ENCODE measurements at regions not wholly inside any gene's neighbourhood (a gene's known extent, or its start where the extent isn't known, plus 50 kb on each side); places are given as distances from the start of the nearest gene placed in this dataset.
A peak's percentile ranks its signal among the peaks of the same experiment; 100 is the strongest.
"Not testable (repeated sequence)": the region's sequence is repeated elsewhere in the genome, so short reads cannot be mapped to it uniquely, and the experiment has no call there.

DNA sequence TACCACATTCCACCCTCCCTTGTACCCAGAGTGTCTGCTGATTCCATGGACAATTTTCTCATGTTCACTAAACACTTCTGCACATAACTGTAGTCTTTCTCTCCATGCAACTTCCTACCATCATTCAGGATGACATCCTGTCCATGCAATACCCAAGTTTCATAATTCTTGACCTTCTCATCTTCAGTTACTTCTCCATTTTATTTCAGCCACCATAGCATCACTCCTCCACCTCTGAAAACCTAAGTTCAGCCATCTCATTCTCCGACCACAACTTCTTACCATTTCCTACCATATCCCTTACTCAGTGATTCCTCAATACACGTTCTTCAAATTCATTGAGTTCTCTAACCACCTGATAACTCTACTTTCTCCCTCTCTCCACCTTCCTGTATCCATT is 216.5 kb upstream of the TENT5A start:
- TF ChIP-seq CTCF (IDR thresholded peaks at IDR 0.05; ENCODE audit: low read depth, low read length) = no peak
- no peaks in the 10 kb centered on the region for H3K27me3 ChIP-seq (ENCODE audit: control insufficient read depth, insufficient read depth, low read length)
- ChIA-PET CTCF (no interaction called here), POLR2A (no interaction called here)
- H3K27ac ChIP-seq (ENCODE audit: low read depth, low read length) = no peak overlapping the region
- DNase-seq (ENCODE audit: low read depth, low spot score) = no peak
- peaks cover 6% of the 10 kb centered on the region; the same call in 1 of the 2 replicates for H3K9me3 ChIP-seq (ENCODE audit: control insufficient read depth, insufficient read depth, low read length)
- no peak overlapping the region for H3K4me3 ChIP-seq (ENCODE audit: low read depth, low read length)

GRCh38 chr6:81966968-81967367 is 214.5 kb upstream of the TENT5A start:
- TF ChIP-seq CTCF (IDR thresholded peaks at IDR 0.05; ENCODE audit: low read depth, low read length) = no peak
- no peak for DNase-seq (ENCODE audit: low read depth, low spot score)
- ChIA-PET CTCF (no interaction called here), POLR2A (no interaction called here)
- no peak overlapping the region for H3K27ac ChIP-seq (ENCODE audit: low read depth, low read length)
- peaks cover 6% of the 10 kb centered on the region; the same call in 1 of the 2 replicates for H3K9me3 ChIP-seq (ENCODE audit: control insufficient read depth, insufficient read depth, low read length)
- H3K4me3 ChIP-seq (ENCODE audit: low read depth, low read length) = no peak overlapping the region
- H3K27me3 ChIP-seq (ENCODE audit: control insufficient read depth, insufficient read depth, low read length) = no peaks in the 10 kb centered on the region

GRCh38 chr6:81962198-81962597 is 209.7 kb upstream of the TENT5A start:
- no peak for DNase-seq (ENCODE audit: low read depth, low spot score)
- H3K27me3 ChIP-seq (ENCODE audit: control insufficient read depth, insufficient read depth, low read length) = no peaks in the 10 kb centered on the region
- H3K4me3 ChIP-seq (ENCODE audit: low read depth, low read length) = no peak overlapping the region
- ChIA-PET CTCF (no interaction called here), POLR2A (no interaction called here)
- peaks cover 5% of the 10 kb centered on the region for H3K9me3 ChIP-seq (ENCODE audit: control insufficient read depth, insufficient read depth, low read length)
- TF ChIP-seq CTCF (IDR thresholded peaks at IDR 0.05; ENCODE audit: low read depth, low read length) = no peak
- H3K27ac ChIP-seq (ENCODE audit: low read depth, low read length) = no peak overlapping the region

- no peaks in the 10 kb centered on the region for H3K9me3 ChIP-seq (ENCODE audit: control insufficient read depth, insufficient read depth, low read length)
- CTCF ChIA-PET = no interaction called here
- POLR2A ChIA-PET = no interaction called here
- no peak for TF ChIP-seq CTCF (IDR thresholded peaks at IDR 0.05; ENCODE audit: low read depth, low read length)
- H3K27me3 ChIP-seq (ENCODE audit: control insufficient read depth, insufficient read depth, low read length) = no peaks in the 10 kb centered on the region
- no peak overlapping the region for H3K4me3 ChIP-seq (ENCODE audit: low read depth, low read length)
- peak overlapping the region; percentile 33 for H3K27ac ChIP-seq (ENCODE audit: low read depth, low read length)
- no peak for DNase-seq (ENCODE audit: low read depth, low spot score)
These were observed 198.4 kb upstream of the TENT5A start for GRCh38 chr6:81950877-81951276.

DNA sequence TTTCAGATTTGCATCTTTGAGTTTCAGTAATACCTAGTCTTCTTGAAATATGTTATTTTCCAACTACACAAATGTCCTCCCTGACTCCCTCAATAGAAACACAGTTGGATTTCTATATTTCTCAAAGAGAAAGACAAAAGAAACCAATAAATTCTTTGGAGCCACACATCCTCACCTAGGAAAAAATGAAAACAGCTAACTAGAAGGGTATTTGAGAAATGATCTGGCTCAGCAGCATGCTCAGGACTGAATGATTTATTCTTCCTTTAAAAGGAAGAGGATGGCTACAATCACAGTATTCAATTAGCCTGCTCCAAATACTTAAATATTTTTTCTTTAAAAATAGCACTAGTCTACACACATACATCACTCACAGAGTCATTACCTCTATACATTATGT is 196.4 kb upstream of the TENT5A start:
- Histone ChIP-seq H3K27me3 (ENCODE audit: control insufficient read depth, insufficient read depth, low read length) (no peaks in the 10 kb centered on the region), H3K9me3 (ENCODE audit: control insufficient read depth, insufficient read depth, low read length) (no peaks in the 10 kb centered on the region), H3K4me3 (ENCODE audit: low read depth, low read length) (no peak overlapping the region), H3K27ac (ENCODE audit: low read depth, low read length) (no peak overlapping the region)
- POLR2A ChIA-PET = no interaction called here
- DNase-seq (ENCODE audit: low read depth, low spot score) = no peak
- CTCF ChIA-PET = interaction anchor here (1.7 kb wide), 1 partner anchor 91 kb away, joined by 3 read pairs; no protein-coding TSS in a partner anchor
- TF ChIP-seq CTCF (IDR thresholded peaks at IDR 0.05; ENCODE audit: low read depth, low read length) = no peak

DNA sequence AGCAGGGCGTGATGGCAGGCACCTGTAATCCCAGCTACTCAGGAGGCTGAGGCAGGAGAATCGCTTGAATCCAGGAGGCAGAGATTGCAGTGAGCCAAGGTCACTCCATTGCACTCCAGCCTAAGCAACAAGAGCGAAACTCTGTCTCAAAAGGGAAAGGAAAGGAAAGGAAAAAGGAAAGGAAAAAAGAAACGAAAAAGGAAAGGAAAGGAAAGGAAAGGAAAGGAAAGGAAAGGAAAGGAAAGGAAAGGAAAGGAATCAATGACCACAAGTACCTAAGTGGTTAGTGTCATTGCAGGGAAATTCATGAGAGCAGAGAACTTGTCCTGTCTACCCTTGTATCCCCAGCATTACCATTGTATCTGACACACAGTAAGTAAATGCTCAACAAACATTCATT is 195.7 kb upstream of the TENT5A start:
- H3K27me3 ChIP-seq (ENCODE audit: control insufficient read depth, insufficient read depth, low read length); H3K27ac ChIP-seq (ENCODE audit: low read depth, low read length); H3K4me3 ChIP-seq (ENCODE audit: low read depth, low read length); CTCF ChIA-PET; DNase-seq (ENCODE audit: low read depth, low spot score); POLR2A ChIA-PET; H3K9me3 ChIP-seq (ENCODE audit: control insufficient read depth, insufficient read depth, low read length): not testable (repeated sequence)

All from AG04450 (cell line).